Esophagus mucosa (tissue), 1 donor: ENCODE measurements at regions not wholly inside any gene's neighbourhood (a gene's known extent, or its start where the extent isn't known, plus 50 kb on each side); places are given as distances from the start of the nearest gene placed in this dataset.
"Not testable (repeated sequence)": the region's sequence is repeated elsewhere in the genome, so short reads cannot be mapped to it uniquely, and the experiment has no call there.

Source experiments
- ATAC-seq: fragments of 200-7000 bp; cut with Tn5 transposase; one replicate; pipeline ENCODE4 v1.9.1; 2020
- donor health status: DM: yes; HTN: yes; CAD: no.

DNA sequence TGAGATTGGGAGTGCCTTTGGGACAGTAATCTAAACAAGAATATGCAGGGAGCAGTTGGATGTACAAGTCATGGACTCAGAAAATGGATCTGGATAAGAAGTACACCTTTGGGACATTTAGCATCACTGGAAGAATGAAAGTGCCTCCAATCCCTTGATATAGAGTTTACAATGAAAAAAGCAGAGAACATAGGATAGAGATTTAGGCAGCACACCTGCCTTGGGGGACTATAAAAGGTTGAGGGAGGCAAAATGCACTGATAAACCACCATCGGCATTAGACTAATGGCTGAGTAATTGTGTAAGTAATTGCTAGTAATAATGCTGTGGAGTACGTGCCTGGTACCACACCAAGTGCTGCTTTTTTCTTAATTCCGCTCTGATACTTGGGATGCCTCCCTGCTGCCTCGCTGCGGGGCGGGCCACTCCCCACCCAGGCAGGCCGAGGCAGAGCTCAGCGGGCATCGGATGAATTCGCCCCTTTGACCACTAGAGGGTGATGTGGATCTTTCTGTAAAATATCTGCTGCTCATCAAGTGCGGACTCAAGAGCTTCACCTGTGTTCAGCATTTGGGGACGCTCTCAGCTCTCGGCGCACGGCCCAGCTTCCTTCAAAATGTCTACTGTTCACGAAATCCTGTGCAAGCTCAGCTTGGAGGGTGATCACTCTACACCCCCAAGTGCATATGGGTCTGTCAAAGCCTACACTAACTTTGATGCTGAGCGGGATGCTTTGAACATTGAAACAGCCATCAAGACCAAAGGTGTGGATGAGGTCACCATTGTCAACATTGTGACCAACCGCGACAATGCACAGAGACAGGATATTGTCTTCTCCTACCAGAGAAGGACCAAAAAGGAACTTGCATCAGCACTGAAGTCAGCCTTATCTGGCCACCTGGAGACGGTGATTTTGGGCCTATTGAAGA is 99.9 kb downstream of the ANKRD18B start:
- ATAC-seq, result peak; percentile 83

DNA sequence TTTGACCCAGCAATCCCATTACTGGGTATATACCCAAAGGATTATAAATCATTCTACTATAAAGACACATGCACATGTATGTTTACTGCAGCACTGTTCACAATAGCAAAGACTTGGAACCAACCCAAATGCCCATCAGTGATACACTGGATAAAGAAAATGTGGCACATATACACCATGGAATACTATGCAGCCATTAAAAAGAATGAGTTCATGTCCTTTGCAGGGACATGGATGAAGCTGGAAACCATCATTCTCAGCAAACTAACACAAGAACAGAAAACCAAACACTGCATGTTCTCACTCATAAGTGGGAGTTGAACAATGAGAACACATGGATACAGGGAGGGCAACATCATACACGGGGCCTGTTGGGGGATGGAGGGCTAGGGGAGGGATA is 104.3 kb downstream of the ANKRD18B start:
- not testable (repeated sequence) for ATAC-seq

DNA sequence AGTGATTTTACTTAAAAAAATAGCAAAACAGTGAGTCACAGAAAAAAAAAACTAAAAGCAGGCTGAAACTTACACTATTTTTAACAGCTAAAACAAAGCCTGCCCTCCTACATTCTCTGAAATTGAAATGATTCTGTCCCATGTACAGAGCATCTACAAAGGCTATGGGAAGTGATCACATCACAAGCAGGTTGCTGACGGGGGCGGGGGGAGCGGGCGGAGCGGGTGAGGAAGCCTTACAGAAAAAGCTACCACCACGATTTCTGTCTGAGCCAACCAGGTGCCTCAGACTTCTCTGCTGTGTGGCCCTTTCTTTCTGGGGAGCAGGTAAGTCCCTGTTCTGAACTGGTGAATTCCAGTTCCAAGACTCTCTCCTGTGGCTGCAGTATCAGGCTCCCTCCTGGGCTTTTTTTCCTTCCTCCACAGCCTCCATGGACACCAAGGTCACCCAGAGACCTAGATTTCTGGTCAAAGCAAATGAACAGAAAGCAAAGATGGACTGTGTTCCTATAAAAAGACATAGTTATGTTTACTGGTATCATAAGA is 104.9 kb downstream of the ANKRD18B start:
- ATAC-seq, result no peak

DNA sequence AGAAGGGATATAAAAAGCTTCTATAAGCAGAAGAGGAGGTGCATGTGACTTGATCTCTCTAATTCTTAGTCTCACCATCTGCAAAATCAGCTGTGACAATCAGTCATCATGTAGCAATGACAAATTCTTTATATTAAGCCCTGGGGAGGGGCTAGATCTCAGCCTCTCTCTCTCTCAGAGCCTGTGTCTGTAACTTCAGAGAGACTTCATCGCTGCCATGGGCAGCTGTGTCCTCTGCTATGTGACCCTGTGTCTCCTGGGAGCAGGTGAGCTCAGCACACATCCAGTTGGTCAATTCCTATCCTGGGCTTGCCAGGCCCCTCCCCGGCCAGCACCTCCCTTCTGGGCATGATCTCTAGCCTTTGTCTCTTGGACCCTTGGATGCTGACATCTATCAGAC is 109.6 kb downstream of the ANKRD18B start:
- no peak for ATAC-seq

DNA sequence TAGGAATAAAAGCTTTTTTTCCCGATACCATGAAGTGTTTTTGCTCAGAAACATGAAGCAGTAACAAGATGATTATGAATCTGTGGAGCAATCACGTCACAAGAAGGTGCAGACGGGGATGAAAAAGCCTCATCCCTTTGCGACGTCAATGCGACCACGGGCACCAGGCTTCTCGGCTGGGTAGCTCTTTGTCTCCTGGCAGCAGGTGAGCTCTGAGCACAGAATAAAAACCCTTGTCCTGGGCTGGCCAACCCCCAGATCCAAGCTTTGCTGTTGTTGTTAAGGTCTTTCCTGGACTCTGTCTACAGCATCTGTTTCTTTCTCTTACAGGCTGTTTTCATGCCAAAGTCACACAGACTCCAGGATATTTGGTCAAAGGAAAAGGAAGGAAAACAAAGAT is 113.8 kb downstream of the ANKRD18B start:
- ATAC-seq, result no peak

DNA sequence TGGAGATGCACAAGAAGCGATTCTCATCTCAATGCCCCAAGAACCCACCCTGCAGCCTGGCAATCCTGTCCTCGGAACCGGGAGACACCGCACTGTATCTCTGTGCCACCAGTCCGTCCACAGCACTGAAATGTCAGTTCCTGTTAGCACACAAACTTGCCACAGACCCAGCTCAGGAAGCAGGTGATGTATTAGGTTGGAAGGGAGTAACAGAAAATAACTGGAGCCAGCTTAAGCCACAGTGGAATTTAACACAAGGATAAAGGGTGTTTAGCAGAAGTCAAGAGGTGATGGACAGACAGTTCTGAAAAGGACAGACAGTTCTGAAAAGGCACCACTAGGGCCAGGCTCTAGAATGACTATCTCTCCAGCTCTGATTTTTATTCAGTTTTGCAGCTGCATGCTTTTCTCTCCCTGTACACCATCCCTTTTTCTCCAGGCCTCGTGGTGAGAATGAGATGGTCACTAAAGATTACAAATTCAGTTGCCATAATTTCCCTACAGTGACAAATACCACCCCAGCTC is 114.4 kb downstream of the ANKRD18B start:
- no peak for ATAC-seq

DNA sequence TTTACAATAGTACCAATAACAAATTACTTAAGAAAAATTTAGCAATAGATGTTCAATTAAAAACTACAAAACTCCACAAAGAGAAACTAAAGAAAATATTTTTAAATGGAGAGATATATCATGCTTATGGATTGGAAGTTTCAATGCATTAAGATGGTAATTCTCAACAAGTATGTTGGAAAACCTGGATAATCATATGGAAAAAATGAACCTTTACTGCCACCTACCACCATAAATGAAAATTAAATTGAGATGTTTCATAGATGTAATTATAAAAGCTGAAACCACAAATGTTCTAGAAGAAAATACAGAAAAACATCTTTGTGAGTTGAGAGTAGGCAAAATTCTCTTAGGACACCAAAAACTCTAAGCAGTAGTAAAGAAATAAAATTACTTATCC is 121.7 kb downstream of the ANKRD18B start:
- no peak for ATAC-seq

DNA sequence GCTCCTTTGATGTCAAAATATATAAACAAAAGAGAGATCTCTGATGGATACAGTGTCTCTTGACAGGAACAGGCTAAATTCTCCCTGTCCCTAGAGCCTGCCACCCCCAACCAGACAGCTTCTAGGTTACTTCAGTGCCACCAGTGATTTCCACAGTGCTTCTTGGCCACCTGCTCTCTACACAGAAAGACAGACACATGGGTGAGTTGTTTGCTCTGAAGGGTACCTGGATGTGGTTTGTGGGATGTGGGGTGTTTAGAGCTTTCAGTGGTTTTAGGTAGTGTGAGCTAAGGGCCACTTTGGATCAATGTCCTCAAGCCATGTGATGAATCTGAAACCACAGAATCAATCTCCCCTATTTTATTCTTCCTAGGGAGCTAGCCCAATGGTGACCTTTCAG is 125.4 kb downstream of the ANKRD18B start:
- ATAC-seq, result no peak

DNA sequence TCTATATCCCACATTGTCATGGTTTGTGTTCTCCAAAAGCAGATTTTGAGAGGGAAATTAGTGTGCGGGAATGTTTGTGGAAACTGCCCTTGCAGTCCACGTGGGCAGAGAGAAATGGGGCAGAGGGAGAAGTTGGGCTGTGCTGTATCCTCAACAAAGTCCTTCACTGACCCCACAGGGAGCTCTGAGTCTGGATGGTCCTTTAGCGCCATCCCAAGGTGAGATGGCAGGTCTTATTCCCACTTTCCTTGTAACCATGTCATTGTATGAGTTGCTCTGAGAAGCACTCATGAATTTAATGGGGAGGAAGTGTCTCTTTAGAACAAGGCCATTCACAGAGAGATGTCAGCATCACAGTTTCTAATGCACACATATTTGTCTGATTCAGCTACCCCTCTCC is 127.1 kb downstream of the ANKRD18B start:
- no peak for ATAC-seq

DNA sequence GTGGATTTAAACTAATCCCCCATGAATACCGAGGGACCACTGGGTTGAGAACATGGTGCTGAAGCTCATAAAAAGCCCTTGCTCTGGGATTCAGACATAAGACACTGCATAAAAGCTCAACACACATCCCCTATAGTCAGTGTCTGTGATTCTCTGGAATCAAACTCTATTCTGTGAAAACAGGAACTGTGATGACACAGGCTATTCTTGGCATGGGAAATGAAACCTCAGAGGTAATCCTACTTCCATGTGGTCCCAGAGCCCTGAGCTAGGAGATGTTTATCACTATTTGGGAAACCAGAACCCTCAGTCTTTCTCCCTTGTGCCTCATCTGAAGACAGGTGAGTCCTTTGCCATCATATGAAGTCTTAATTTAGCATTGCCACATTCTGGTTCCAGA is 135.4 kb upstream of the PRSS3 start:
- ATAC-seq, result no peak

DNA sequence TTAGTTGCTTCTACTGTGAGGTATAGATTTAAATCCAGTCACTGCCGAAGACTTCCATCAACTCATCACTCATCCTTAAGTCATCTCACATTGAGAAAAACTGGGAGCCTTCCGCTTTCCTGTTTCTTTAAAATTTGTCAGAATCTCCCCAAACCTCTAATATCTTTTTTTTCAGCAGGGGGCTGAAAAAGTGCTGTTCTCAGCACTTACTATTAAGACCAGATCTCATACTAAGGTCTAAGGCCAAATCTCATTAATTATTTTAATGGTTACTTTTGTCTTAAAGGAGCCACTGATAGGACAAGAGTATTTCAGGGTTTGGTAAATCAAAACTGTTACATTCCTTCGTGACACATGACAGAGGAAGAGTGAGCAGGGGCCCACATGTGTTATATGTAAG is 134.6 kb upstream of the PRSS3 start:
- no peak for ATAC-seq

DNA sequence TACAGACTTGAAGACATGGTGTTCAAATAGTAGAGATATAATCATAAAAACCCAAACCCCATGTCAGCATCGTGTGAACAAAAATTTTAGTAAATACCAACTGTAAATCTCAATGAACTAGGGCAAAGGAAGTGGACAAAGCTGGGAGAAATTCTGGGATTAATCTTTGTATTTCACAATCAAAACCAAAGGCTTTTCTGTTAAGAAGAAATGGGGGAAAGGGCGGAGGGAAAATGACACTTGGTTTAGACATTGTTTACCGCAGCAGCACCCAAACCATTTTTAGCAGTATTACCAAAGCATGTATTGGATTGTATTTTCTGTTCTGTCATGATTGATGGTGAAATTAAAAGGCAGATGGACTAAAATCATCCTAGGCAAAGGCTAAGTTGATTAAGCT is 134.2 kb upstream of the PRSS3 start:
- ATAC-seq, result no peak

DNA sequence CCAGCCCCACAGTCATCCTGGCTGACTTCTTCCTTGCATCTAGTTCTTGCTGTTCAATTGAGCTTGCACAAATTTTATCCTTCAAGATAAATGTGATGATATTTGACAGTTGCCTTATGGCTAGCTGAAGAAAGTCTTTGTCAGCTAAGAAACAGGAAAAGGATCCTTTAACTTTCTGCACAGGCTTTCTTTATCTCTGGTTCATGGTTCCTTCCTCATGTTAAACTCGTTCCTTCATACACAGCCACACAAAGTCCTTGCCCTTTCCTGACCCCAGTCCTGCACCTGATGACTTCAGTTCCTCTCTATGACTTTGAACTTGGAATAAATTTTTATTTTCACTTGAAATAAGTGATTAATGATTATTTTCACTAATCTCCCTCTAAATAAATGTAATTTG is 132.5 kb upstream of the PRSS3 start:
- ATAC-seq, result no peak

DNA sequence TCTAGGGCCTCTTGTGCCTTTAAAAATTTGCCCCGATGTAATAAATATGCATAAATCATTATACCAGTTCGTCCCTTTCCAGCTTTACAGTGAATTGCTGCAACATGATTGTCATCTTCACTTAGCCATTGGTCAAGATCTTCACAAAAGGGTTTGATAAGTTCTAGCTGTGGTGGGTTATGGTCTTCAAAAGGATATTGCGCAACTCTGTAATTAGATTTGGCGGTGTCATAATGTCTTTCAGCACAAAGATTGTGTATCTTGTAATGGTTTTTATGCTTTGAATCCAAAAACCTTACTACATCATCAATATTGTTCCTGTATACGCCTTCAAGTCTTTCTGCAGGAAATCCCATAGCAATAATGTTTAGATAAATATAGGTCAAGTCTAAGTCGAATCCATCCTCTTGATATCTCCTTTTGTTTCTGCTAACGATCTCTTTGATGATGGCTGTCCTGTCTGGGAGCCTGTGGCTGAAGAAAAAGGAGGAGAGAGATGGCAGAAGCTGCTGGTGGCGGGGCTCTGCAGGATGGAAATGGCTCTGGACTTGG is 119.1 kb upstream of the PRSS3 start:
- not testable (repeated sequence) for ATAC-seq

DNA sequence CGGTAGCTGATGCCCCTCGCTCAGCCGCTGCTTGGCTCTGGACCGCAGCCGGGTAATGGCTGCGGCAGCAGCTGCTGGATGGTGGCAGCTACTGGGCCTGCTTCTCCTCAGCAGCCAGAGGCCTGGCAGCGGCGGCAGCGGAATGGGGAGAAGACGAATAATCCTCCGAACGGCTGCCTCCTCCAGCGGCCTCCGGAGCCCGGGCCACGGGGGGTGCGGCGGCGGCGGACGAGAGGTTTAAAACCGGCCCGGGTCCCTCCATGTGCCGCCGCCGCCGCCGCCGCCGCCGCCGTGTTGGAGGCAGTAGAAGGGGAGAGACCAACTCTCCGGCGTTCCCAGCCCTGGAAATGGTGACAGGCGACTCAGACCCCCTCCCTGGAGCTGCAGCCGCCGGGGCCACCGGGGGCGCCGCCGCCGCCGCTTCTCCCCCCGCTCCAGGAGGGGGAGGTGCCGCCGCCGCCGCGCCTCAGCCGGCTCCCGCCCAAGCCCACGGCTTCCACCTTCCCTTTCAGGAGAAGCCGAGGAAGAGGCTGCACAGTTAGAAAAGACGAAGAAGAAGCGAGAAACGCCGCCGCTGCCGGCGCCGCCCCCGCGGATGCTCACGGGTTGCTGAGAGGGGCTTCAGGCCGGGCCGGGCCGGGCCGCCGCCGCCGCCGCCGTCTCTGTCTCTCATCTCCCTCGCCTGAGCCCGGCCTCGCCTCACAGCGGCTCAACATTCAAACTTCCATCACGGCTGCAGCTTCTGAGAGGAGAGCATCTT is 118.4 kb upstream of the PRSS3 start:
- ATAC-seq, result peak; percentile 44

DNA sequence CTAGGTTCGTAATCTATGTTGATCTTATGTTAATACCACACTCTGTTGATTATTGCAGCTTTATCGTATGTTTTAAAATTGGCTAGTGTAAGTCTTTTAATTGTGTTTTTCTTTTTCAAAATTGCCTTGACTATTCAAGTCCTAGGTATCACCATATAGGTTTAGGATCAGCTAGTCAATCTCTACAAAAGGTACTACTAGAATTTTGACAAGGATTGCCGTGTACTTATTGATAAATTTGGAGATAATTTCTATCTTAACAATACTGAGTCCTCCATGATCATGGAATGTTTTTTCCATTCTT is 117.9 kb upstream of the PRSS3 start:
- ATAC-seq, result no peak

DNA sequence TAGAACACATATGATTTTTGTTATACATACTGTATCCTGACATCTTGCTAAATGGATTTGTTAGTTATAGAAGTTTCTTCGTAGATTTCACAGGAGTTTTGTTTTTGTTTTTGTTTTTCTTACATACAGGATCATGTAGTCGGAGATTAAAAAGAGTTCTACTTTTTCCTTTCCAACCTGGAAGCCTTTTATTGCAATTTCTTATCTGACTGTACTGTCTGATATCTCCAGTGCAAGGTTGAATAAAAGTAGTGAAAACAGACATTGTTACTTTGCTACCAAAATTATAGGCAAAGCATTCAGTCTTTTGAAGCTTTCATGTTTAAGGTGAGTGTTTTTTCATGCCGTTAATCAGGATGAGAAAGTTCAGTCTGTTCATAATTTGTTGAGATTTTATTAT is 117.4 kb upstream of the PRSS3 start:
- ATAC-seq, result no peak

DNA sequence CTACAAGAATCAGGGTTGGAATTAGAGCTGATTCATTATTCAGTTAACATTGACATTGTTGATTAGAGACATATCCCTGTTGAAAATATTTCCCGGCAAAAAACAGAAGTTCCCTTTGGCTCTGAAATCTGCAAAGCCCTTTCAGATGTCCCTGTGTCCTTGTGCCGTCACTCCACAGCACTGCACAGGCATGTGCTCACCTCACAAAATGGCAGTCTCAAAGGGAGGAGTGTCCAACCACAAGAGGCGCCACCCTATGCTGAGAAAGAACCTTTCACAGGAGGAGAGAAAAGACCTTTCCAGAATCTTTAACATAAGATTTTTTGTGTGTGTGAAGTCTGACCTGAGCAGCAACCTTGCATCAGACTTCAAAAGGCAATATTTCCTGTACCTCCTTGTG is 112.8 kb upstream of the PRSS3 start:
- ATAC-seq, result no peak

DNA sequence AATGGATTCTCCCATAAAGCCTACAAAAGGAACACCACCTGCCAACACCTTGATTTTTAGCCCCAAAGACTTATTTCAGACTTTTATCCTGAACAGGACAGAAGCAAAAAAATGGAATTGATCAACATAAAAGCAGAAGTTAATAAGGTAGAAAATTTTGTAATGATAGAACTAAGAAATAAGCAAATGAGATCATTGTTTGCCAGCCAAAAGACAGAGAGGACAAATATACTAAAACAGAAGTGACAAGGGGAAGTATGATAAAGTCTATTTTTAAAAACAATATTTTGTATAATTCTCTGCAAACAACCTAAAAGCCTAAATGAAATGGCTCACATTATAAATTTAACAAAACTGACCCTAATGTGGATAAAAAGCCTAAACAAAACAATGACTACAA is 110.5 kb upstream of the PRSS3 start:
- ATAC-seq, result no peak

DNA sequence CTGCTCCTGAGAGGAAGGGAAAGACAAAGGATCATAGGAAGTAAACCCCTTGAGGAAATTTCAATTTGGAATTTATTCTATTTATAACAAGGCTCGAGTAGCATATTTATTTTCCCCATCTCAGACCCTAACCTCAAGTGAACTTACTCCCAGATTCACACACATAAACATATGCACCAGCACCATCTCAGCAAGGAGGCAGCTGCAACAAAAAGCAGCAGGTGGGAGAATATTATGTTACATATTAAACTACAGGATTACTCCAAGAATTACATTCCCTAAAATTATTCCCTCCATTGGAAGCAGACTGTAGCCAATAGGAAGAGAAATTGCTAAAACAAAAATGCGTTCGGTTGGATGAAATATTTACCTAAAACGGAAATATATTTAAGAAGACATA is 108.4 kb upstream of the PRSS3 start:
- ATAC-seq, result no peak

DNA sequence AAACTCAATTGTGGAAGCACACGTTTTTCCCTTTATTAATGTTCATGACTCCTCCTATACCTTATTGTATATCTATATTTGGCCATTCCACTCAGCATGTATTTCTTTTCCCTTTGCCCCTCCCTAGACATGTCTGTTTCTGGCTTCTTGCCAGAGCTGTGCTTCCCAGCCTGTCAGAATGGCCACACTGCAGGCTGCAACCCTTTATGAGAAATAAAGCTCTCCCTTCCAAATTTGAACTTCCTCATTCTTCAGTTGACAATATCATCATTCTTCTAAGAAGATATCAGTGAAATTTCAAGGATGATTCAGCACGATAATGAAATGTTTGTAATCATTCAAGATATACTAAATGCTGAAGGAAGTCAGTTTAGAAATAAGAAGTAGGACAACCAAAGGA is 107.6 kb upstream of the PRSS3 start:
- no peak for ATAC-seq

DNA sequence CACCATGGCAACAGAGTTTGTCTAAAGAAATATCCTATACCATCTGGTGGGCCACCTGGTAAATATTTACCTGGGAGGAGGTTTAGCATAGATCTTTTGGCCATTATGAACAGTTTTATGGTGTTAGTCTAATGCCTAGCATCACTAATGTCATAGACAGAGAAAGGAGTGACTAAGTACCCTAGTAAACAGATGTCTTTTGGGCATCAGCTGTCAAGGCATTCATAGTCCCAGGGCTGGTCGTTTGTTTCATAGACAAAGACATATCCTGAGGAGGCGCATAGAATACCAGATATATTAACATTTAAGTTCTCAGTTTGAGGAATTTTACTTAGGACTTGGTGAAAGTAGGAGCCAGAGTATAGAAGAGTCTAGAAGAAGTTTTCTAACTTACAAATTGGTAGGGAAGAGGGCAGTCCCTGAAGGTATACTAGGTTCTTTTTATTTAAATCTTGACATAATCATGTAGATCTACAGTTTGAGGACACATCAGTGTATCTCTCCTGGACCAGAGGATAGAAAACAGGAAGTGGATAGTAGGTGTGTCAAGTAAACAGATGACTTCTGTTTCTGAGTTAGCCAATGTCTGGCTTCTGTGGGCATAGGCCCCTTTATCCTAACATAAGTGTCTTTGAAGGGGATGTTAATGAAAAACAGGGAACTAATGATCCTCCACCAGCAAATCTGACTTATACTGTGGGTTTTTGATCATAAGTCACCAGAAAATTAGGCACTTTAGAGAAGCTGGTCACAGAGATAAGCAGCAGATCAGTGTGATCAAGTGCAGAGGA is 105.0 kb upstream of the PRSS3 start:
- no peak for ATAC-seq

DNA sequence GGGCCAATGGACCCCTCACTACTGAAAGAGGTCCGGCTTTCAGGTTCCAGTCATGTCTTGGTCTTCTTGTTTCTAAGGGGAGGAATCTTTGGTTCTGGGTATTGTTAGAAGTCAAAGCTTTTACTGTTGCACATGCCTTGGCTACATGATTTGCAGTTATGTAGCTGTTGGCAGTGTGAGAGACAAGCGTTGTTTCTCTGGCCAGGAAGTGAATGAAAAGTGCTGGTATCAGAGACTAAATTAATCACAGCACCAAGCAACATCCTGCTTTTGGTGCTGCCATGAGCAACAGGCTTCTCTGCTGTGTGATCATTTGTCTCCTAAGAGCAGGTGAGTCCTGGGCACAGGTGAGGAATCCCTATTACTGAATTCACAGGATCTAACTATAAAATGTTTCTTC is 100.1 kb upstream of the PRSS3 start:
- no peak for ATAC-seq
